KOPT-K1 (cell line): ENCODE measurements at regions not wholly inside any gene's neighbourhood (a gene's known extent, or its start where the extent isn't known, plus 50 kb on each side); places are given as distances from the start of the nearest gene placed in this dataset.
A peak's percentile ranks its signal among the peaks of the same experiment; 100 is the strongest.

Source experiments
- H3K27ac ChIP-seq: fragments of 200-600 bp; sonication (generic); 2 replicates; pipeline ENCODE4 v1.5.1; 2016; ENCODE audit warnings: antibody characterized with exemption, mild to moderate bottlenecking, low read depth, low read length; ENCODE audit not compliant: poor library complexity, severe bottlenecking
- H3K36me3 ChIP-seq: fragments of 200-600 bp; sonication (generic); 2 replicates; pipeline ENCODE4 v1.5.1; 2017; ENCODE audit warnings: antibody characterized with exemption, mild to moderate bottlenecking, low read length, moderate library complexity; ENCODE audit not compliant: insufficient read depth
- H3K9me3 ChIP-seq: fragments of 200-600 bp; sonication (generic); 2 replicates; pipeline ENCODE4 v1.5.1; 2017; ENCODE audit warnings: antibody characterized with exemption, low read length, mild to moderate bottlenecking; ENCODE audit not compliant: insufficient read depth, poor library complexity, severe bottlenecking

GRCh38 chr20:56989516-56989915, 276.9 kb downstream of the BMP7 start:
- Histone ChIP-seq H3K36me3 (no peaks in the 10 kb centered on the region), H3K27ac (no peak overlapping the region)

GRCh38 chr20:56993020-56993559, 273.4 kb downstream of the BMP7 start:
- peak overlapping the region; percentile 68 for H3K27ac ChIP-seq
- peaks cover 4% of the 10 kb centered on the region for H3K9me3 ChIP-seq
- H3K36me3 ChIP-seq, result no peaks in the 10 kb centered on the region

More at GRCh38 chr20:56989516-56989915, 276.9 kb downstream of the BMP7 start:
- peaks cover 27% of the 10 kb centered on the region for H3K9me3 ChIP-seq

GRCh38 chr20:56994006-56994405, 272.4 kb downstream of the BMP7 start:
- peaks cover 14% of the 10 kb centered on the region for H3K9me3 ChIP-seq
- H3K36me3 ChIP-seq, result no peaks in the 10 kb centered on the region
- peak overlapping the region; percentile 68 for H3K27ac ChIP-seq

GRCh38 chr20:56995149-56995548, 271.3 kb downstream of the BMP7 start:
- Histone ChIP-seq H3K27ac (peak overlapping the region; percentile 68), H3K9me3 (peaks cover 17% of the 10 kb centered on the region), H3K36me3 (no peaks in the 10 kb centered on the region)

GRCh38 chr20:56995635-56996075, 270.8 kb downstream of the BMP7 start:
- Histone ChIP-seq H3K9me3 (peaks cover 17% of the 10 kb centered on the region), H3K36me3 (no peaks in the 10 kb centered on the region), H3K27ac (peak overlapping the region; percentile 68)

- H3K27ac ChIP-seq, result peak overlapping the region; percentile 35
- no peaks in the 10 kb centered on the region for H3K36me3 ChIP-seq
- peaks cover 17% of the 10 kb centered on the region for H3K9me3 ChIP-seq
Measured at GRCh38 chr20:56996533-56996932, 269.9 kb downstream of the BMP7 start.

- peaks cover 17% of the 10 kb centered on the region for H3K9me3 ChIP-seq
- H3K27ac ChIP-seq, result peak overlapping the region; percentile 99
- H3K36me3 ChIP-seq, result no peaks in the 10 kb centered on the region
Measured at GRCh38 chr20:56998438-56998837, 268.0 kb downstream of the BMP7 start.

GRCh38 chr20:57000441-57000968, 265.9 kb downstream of the BMP7 start:
- Histone ChIP-seq H3K36me3 (no peaks in the 10 kb centered on the region), H3K9me3 (peaks cover 17% of the 10 kb centered on the region), H3K27ac (peak overlapping the region; percentile 99)

- peak overlapping the region; percentile 99 for H3K27ac ChIP-seq
- no peaks in the 10 kb centered on the region for H3K36me3 ChIP-seq
- H3K9me3 ChIP-seq, result peaks cover 17% of the 10 kb centered on the region
Measured at GRCh38 chr20:57001126-57001767, 265.2 kb downstream of the BMP7 start.

- Histone ChIP-seq H3K9me3 (peaks cover 17% of the 10 kb centered on the region), H3K27ac (peak overlapping the region; percentile 99), H3K36me3 (no peaks in the 10 kb centered on the region)
Measured at GRCh38 chr20:57002066-57002570, 264.3 kb downstream of the BMP7 start.

GRCh38 chr20:57003012-57003411, 263.4 kb downstream of the BMP7 start:
- H3K27ac ChIP-seq, result peak overlapping the region; percentile 99
- H3K9me3 ChIP-seq, result peaks cover 13% of the 10 kb centered on the region
- H3K36me3 ChIP-seq, result no peaks in the 10 kb centered on the region

- Histone ChIP-seq H3K36me3 (no peaks in the 10 kb centered on the region), H3K9me3 (no peaks in the 10 kb centered on the region), H3K27ac (peak overlapping the region; percentile 99)
Measured at GRCh38 chr20:57004416-57004815, 262.0 kb downstream of the BMP7 start.

GRCh38 chr20:57004951-57005933, 261.2 kb downstream of the BMP7 start:
- peak overlapping the region; percentile 99 for H3K27ac ChIP-seq
- H3K36me3 ChIP-seq, result no peaks in the 10 kb centered on the region
- H3K9me3 ChIP-seq, result no peaks in the 10 kb centered on the region

- H3K36me3 ChIP-seq, result no peaks in the 10 kb centered on the region
- H3K9me3 ChIP-seq, result no peaks in the 10 kb centered on the region
- peak overlapping the region; percentile 99 for H3K27ac ChIP-seq
Measured at GRCh38 chr20:57006411-57007170, 259.9 kb downstream of the BMP7 start.
